Breast epithelium (tissue), 3 donors: ENCODE measurements at regions not wholly inside any gene's neighbourhood (a gene's known extent, or its start where the extent isn't known, plus 50 kb on each side); places are given as distances from the start of the nearest gene placed in this dataset.

ENCODE experiments used
- POLR2A ChIP-seq: fragments of 450-650 bp; IDR thresholded peaks from one replicate; pipeline ENCODE4 v1.6.1; 2016; ENCODE audit warnings: antibody characterized with exemption, mild to moderate bottlenecking, moderate library complexity
- POLR2AphosphoS5 ChIP-seq, 3 donors: sonication (generic); formaldehyde crosslinking; IDR thresholded peaks; one replicate each; pipeline ENCODE4 v1.6.1; 2017; ENCODE audit warnings: antibody characterized with exemption in 3 of 3

DNA sequence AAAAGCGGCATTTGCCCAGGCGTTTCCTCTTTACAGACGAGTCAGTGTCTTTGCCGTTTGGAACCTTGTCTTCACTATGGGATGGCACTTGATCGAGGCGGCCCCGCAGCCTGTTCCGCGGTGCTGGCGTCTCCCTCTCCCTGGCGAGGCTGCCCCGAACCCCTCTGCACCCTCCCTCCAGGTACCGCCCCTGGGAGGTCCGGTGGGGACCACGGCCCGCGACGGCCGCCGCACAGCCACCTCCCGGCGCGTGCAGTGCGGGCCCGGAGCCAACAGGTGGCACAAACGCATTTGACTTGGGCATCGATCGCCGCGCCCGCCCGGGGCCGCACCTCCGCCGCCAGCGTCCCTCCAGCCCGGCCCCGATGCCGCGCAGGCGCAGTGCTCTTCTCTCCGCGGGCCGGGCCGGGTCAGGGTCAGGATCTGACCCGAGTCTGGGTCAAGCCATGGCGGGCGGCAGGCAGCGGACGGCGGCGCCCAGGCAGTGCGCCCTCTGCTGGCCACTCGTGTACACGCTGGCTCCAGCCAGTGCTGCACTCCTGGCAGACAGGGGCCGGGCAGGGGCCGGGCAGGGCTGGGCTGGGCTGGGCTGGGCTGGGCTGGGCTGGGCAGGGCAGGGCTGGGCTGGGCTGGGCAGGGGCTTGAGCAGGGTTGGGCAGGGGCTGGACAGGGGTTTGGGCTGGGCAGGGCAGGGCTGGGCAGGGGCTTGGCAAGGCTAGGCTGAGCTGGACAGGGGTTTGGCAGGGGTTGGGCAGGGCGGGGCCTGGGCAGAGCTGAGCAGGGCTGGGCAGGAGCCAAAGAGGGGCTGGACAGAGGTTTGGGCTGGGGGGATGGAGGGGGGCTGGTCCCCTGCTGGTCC, 155.8 kb upstream of the IRX4 start:
- no peak for TF ChIP-seq POLR2A
- no peak for TF ChIP-seq POLR2AphosphoS5 (IDR thresholded peaks at IDR 0.05)
